ENCODE measurements at regions not wholly inside any gene's neighbourhood (a gene's known extent, or its start where the extent isn't known, plus 50 kb on each side); places are given as distances from the start of the nearest gene placed in this dataset.

GRCh38 chr2:122261911-122262310 is 506.5 kb downstream of the TSN start:
- no peak overlapping the region for H3K27ac ChIP-seq (ENCODE audit: low read depth, low read length)
- H3K36me3 Mint-ChIP-seq (ENCODE audit: low read depth, unreplicated experiment): no peaks in the 10 kb centered on the region
- peaks cover 8% of the 10 kb centered on the region for H3K4me1 Mint-ChIP-seq (ENCODE audit: low read depth, unreplicated experiment)
- H3K4me1 ChIP-seq (ENCODE audit: insufficient read depth, low read length): no peaks in the 10 kb centered on the region
- no peaks in the 10 kb centered on the region for H3K9me3 ChIP-seq (ENCODE audit: insufficient read depth, low read depth, low read length)
- FAIRE-seq (no peak), DNase-seq (ENCODE audit: low read depth) (no peak)
- H3K9me3 Mint-ChIP-seq (ENCODE audit: unreplicated experiment): no peaks in the 10 kb centered on the region
- no peaks in the 10 kb centered on the region for H3K79me2 ChIP-seq (ENCODE audit: insufficient read depth, low read length)
- H3K4me3 ChIP-seq (ENCODE audit: insufficient read depth, low read depth, low read length): no peak overlapping the region
- no peak for TF ChIP-seq CTCF (IDR thresholded peaks at IDR 0.05; ENCODE audit: insufficient read depth, low read depth, low read length)
- TF ChIP-seq EZH2 (IDR thresholded peaks at IDR 0.05; ENCODE audit: insufficient read depth, low read length): no peak
- H3K27me3 Mint-ChIP-seq (ENCODE audit: low read depth, unreplicated experiment): no peaks in the 10 kb centered on the region
- no peaks in the 10 kb centered on the region for H4K20me1 ChIP-seq (ENCODE audit: insufficient read depth, low read length)
- no peak overlapping the region for H3K27ac Mint-ChIP-seq (ENCODE audit: unreplicated experiment)
- no peaks in the 10 kb centered on the region for H3K36me3 ChIP-seq (ENCODE audit: insufficient read depth, low read length)
- no peak overlapping the region for H2AFZ ChIP-seq (ENCODE audit: low read depth, low read length)
- H3K9ac ChIP-seq (ENCODE audit: low read length): no peak overlapping the region
- no peak overlapping the region for H3K4me3 Mint-ChIP-seq (ENCODE audit: unreplicated experiment)
- no peak overlapping the region for H3K4me2 ChIP-seq (ENCODE audit: low read length)
- no peaks in the 10 kb centered on the region for H3K27me3 ChIP-seq (ENCODE audit: insufficient read depth, low read length)

GRCh38 chr2:122263746-122264145 is 508.3 kb downstream of the TSN start:
- Histone ChIP-seq H3K4me1 (ENCODE audit: insufficient read depth, low read length) (no peaks in the 10 kb centered on the region), H3K79me2 (ENCODE audit: insufficient read depth, low read length) (no peaks in the 10 kb centered on the region), H3K4me2 (ENCODE audit: low read length) (no peak overlapping the region), H3K36me3 (ENCODE audit: insufficient read depth, low read length) (no peaks in the 10 kb centered on the region), H3K9me3 (ENCODE audit: insufficient read depth, low read depth, low read length) (no peaks in the 10 kb centered on the region), H3K27ac (ENCODE audit: low read depth, low read length) (no peak overlapping the region), H3K27me3 (ENCODE audit: insufficient read depth, low read length) (no peaks in the 10 kb centered on the region), H3K4me3 (ENCODE audit: insufficient read depth, low read depth, low read length) (no peak overlapping the region), H3K9ac (ENCODE audit: low read length) (no peak overlapping the region), H4K20me1 (ENCODE audit: insufficient read depth, low read length) (no peaks in the 10 kb centered on the region), H2AFZ (ENCODE audit: low read depth, low read length) (no peak overlapping the region)
- DNase-seq (ENCODE audit: low read depth) (no peak), FAIRE-seq (no peak)
- peaks cover 8% of the 10 kb centered on the region for H3K4me1 Mint-ChIP-seq (ENCODE audit: low read depth, unreplicated experiment)
- no peak overlapping the region for H3K4me3 Mint-ChIP-seq (ENCODE audit: unreplicated experiment)
- H3K27ac Mint-ChIP-seq (ENCODE audit: unreplicated experiment): peak overlapping the region; percentile 10
- no peaks in the 10 kb centered on the region for H3K9me3 Mint-ChIP-seq (ENCODE audit: unreplicated experiment)
- no peaks in the 10 kb centered on the region for H3K27me3 Mint-ChIP-seq (ENCODE audit: low read depth, unreplicated experiment)
- no peak for TF ChIP-seq EZH2 (IDR thresholded peaks at IDR 0.05; ENCODE audit: insufficient read depth, low read length)
- no peak for TF ChIP-seq CTCF (IDR thresholded peaks at IDR 0.05; ENCODE audit: insufficient read depth, low read depth, low read length)
- no peaks in the 10 kb centered on the region for H3K36me3 Mint-ChIP-seq (ENCODE audit: low read depth, unreplicated experiment)

- Mint-ChIP-seq H3K4me1 (ENCODE audit: low read depth, unreplicated experiment) (peaks cover 8% of the 10 kb centered on the region), H3K36me3 (ENCODE audit: low read depth, unreplicated experiment) (no peaks in the 10 kb centered on the region), H3K27me3 (ENCODE audit: low read depth, unreplicated experiment) (no peaks in the 10 kb centered on the region), H3K4me3 (ENCODE audit: unreplicated experiment) (no peak overlapping the region), H3K9me3 (ENCODE audit: unreplicated experiment) (no peaks in the 10 kb centered on the region), H3K27ac (ENCODE audit: unreplicated experiment) (no peak overlapping the region)
- Histone ChIP-seq H3K4me2 (ENCODE audit: low read length) (no peak overlapping the region), H3K9me3 (ENCODE audit: insufficient read depth, low read depth, low read length) (no peaks in the 10 kb centered on the region), H3K79me2 (ENCODE audit: insufficient read depth, low read length) (no peaks in the 10 kb centered on the region), H4K20me1 (ENCODE audit: insufficient read depth, low read length) (no peaks in the 10 kb centered on the region), H3K36me3 (ENCODE audit: insufficient read depth, low read length) (no peaks in the 10 kb centered on the region), H3K27me3 (ENCODE audit: insufficient read depth, low read length) (no peaks in the 10 kb centered on the region), H3K27ac (ENCODE audit: low read depth, low read length) (no peak overlapping the region), H2AFZ (ENCODE audit: low read depth, low read length) (no peak overlapping the region), H3K9ac (ENCODE audit: low read length) (no peak overlapping the region), H3K4me3 (ENCODE audit: insufficient read depth, low read depth, low read length) (no peak overlapping the region), H3K4me1 (ENCODE audit: insufficient read depth, low read length) (no peaks in the 10 kb centered on the region)
- no peak for DNase-seq (ENCODE audit: low read depth)
- TF ChIP-seq EZH2 (IDR thresholded peaks at IDR 0.05; ENCODE audit: insufficient read depth, low read length) (no peak), CTCF (IDR thresholded peaks at IDR 0.05; ENCODE audit: insufficient read depth, low read depth, low read length) (no peak)
- no peak for FAIRE-seq
Observed at GRCh38 chr2:122266636-122267035, 511.2 kb downstream of the TSN start.
